B cell (primary cell): ENCODE measurements at regions not wholly inside any gene's neighbourhood (a gene's known extent, or its start where the extent isn't known, plus 50 kb on each side); places are given as distances from the start of the nearest gene placed in this dataset.

Experiments
- ATAC-seq: fragments of 200-7000 bp; cut with Tn5 transposase; one replicate; pipeline ENCODE4 v1.10.0; 2021; ENCODE audit warnings: low read depth, mild to moderate bottlenecking, moderate number of reproducible peaks, moderate library complexity
- CTCF ChIA-PET: fragments of 350-600 bp; sonication (Branson Sonifier 250); formaldehyde crosslinking; loops from one replicate; lab custom pipeline; 2021; ENCODE audit warnings: antibody characterized with exemption, inconsistent platforms; lab: Charles Lee
- POLR2A ChIA-PET: fragments of 350-600 bp; sonication (Branson Sonifier 250); formaldehyde crosslinking; loops from one replicate; lab custom pipeline; 2021; ENCODE audit warnings: antibody characterized with exemption; lab: Charles Lee
- DNase-seq: peaks from one replicate; pipeline ENCODE4 v3.0.0; 2013
- H2AFZ ChIP-seq: 2 replicates; pipeline ENCODE4 v1.6.1; 2012; ENCODE audit warnings: mild to moderate bottlenecking, low read depth, low read length; ENCODE audit not compliant: insufficient read depth, poor library complexity, severe bottlenecking
- H3K27ac ChIP-seq, 2 donors: 1 replicate in 1 of 2; 2 replicates in 1 of 2; pipeline ENCODE4 v1.5.1; 2012 to 2013; ENCODE audit warnings: low read length in 2 of 2, mild to moderate bottlenecking in 2 of 2, moderate library complexity in 1 of 2
- H3K27me3 ChIP-seq, 4 experiments: fragments of 200-600 bp in 1 of 4; sonication (generic) in 1 of 4; replicated peaks in 1 of 4; 1 replicate in 2 of 4; 2 replicates in 2 of 4; pipeline versions ENCODE4 v1.6.1 to v1.7.0; 2013 to 2016; ENCODE audit warnings: low read length in 3 of 4, mild to moderate bottlenecking in 2 of 4, mixed read lengths in 1 of 4, moderate library complexity in 1 of 4; ENCODE audit not compliant: insufficient read depth in 4 of 4, control insufficient read depth in 3 of 4; ENCODE audit errors: control extremely low read depth in 1 of 4
- H3K36me3 ChIP-seq, 2 experiments: replicated peaks in 1 of 2; 1 replicate in 1 of 2; 2 replicates in 1 of 2; pipeline versions ENCODE4 v1.6.1 to v1.7.1; 2013; ENCODE audit warnings: low read length in 1 of 2; ENCODE audit not compliant: insufficient read depth in 2 of 2, control insufficient read depth in 1 of 2; ENCODE audit errors: control extremely low read depth in 1 of 2, extremely low read depth in 1 of 2
- H3K4me1 ChIP-seq, 2 donors: fragments of 200-600 bp in 1 of 2; sonication (generic) in 1 of 2; 1 replicate in 1 of 2; 2 replicates in 1 of 2; pipeline versions ENCODE4 v1.5.1 to v1.6.1; 2013 to 2017; ENCODE audit warnings: low read length in 2 of 2; ENCODE audit not compliant: control insufficient read depth in 2 of 2, insufficient read depth in 2 of 2
- H3K4me2 ChIP-seq: replicated peaks from 2 replicates; pipeline ENCODE3; 2012; ENCODE audit warnings: mild to moderate bottlenecking, low read depth, low read length; ENCODE audit not compliant: poor library complexity, severe bottlenecking
- H3K4me3 ChIP-seq, 5 experiments: fragments of 200-600 bp in 1 of 5; sonication (generic) in 1 of 5; 1 replicate in 3 of 5; 2 replicates in 2 of 5; pipeline versions ENCODE4 v1.5.1 to v1.7.0; 2011 to 2016; ENCODE audit warnings: low read length in 4 of 5, mild to moderate bottlenecking in 4 of 5, low read depth in 2 of 5, control low read depth in 1 of 5, moderate library complexity in 1 of 5; ENCODE audit not compliant: insufficient read depth in 1 of 5; ENCODE audit errors: control extremely low read depth in 1 of 5, extremely low read depth in 1 of 5
- H3K79me2 ChIP-seq: fragments of 200-600 bp; sonication (generic); one replicate; pipeline ENCODE4 v1.6.0; 2016; ENCODE audit warnings: low read length; ENCODE audit not compliant: control insufficient read depth, insufficient read depth
- H3K9ac ChIP-seq: fragments of 200-600 bp; sonication (generic); 2 replicates; pipeline ENCODE4 v1.6.1; 2017; ENCODE audit warnings: mild to moderate bottlenecking, low read length, moderate library complexity
- H3K9me3 ChIP-seq, 3 donors: one replicate each; pipeline versions ENCODE4 v1.6.1 to v1.7.1; 2013; ENCODE audit warnings: low read length in 2 of 3; ENCODE audit not compliant: control insufficient read depth in 2 of 3, insufficient read depth in 1 of 3; ENCODE audit errors: control extremely low read depth in 1 of 3
- H4K20me1 ChIP-seq: 2 replicates; pipeline ENCODE4 v1.6.0; 2012; ENCODE audit warnings: mild to moderate bottlenecking, low read length; ENCODE audit not compliant: insufficient read depth, control insufficient read depth, poor library complexity, severe bottlenecking
- H3K27ac Mint-ChIP-seq: one replicate; pipeline ENCODE4 v1.8.0; 2021; ENCODE audit warnings: mixed read lengths
- H3K27me3 Mint-ChIP-seq: one replicate; pipeline ENCODE4 v1.8.0; 2021; ENCODE audit warnings: mixed read lengths
- H3K4me1 Mint-ChIP-seq: one replicate; pipeline ENCODE4 v1.8.0; 2021; ENCODE audit warnings: mixed read lengths
- H3K4me3 Mint-ChIP-seq: one replicate; pipeline ENCODE4 v1.8.0; 2021; ENCODE audit warnings: mixed read lengths
- H3K9me3 Mint-ChIP-seq: one replicate; pipeline ENCODE4 v1.8.0; 2022; ENCODE audit warnings: mixed read lengths; ENCODE audit not compliant: insufficient read depth
- CTCF ChIP-seq: fragments of 200-600 bp; IDR thresholded peaks from one replicate; pipeline ENCODE4 v1.8.0; 2022; ENCODE audit warnings: antibody characterized with exemption, mild to moderate bottlenecking
- EZH2 ChIP-seq: IDR thresholded peaks from 2 replicates; pipeline ENCODE4 v1.6.1; 2012; ENCODE audit warnings: borderline replicate concordance, low read depth, mild to moderate bottlenecking, moderate library complexity, low read length; ENCODE audit not compliant: insufficient read depth, poor library complexity, severe bottlenecking
- WGBS: methylation state at CpG from one replicate; pipeline ENCODE4 v1.1.5; 2013; ENCODE audit warnings: missing lambda C conversion rate; ENCODE audit not compliant: insufficient coverage; 5-methylcytosine and 5-hydroxymethylcytosine counted together
- intact Hi-C: fragments of 100-400 bp; cut with micrococcal nuclease; formaldehyde crosslinking; loops from one replicate; pipeline ENCODE4 v1.10.0; 2022

GRCh38 chr20:59526242-59527225, 77.8 kb upstream of the PHACTR3 start:
- Histone ChIP-seq H2AFZ (no peak overlapping the region), H3K4me1 (peaks cover 0 to 3% of the 10 kb centered on the region in 2 donors), H3K79me2 (no peaks in the 10 kb centered on the region), H3K9ac (no peak overlapping the region), H3K27me3 (peaks cover 0 to 27% (median 5%) of the 10 kb centered on the region in 4 experiments), H3K4me2 (no peak overlapping the region), H3K4me3 (no peak overlapping the region), H3K36me3 (no peaks in the 10 kb centered on the region), H4K20me1 (no peaks in the 10 kb centered on the region), H3K27ac (no peak overlapping the region), H3K9me3 (peaks cover 0 to 4% (median 0%) of the 10 kb centered on the region in 3 donors)
- POLR2A ChIA-PET: no interaction called here
- no peak overlapping the region for H3K27ac Mint-ChIP-seq
- WGBS: 62% methylated on average over 16 of the region's 18 CpGs
- ATAC-seq: no peak
- TF ChIP-seq EZH2 (no peak), CTCF (no peak)
- intact Hi-C loops: no loop called here
- H3K27me3 Mint-ChIP-seq: peaks cover 35% of the 10 kb centered on the region
- H3K4me1 Mint-ChIP-seq: no peaks in the 10 kb centered on the region
- H3K9me3 Mint-ChIP-seq: no peaks in the 10 kb centered on the region
- CTCF ChIA-PET: no interaction called here
- DNase-seq: no peak
- H3K4me3 Mint-ChIP-seq: no peak overlapping the region

GRCh38 chr20:59530782-59531181, 73.6 kb upstream of the PHACTR3 start:
- Histone ChIP-seq H3K4me3 (no peak overlapping the region), H2AFZ (no peak overlapping the region), H3K4me1 (no peaks in the 10 kb centered on the region), H3K9me3 (no peaks in the 10 kb centered on the region), H3K9ac (no peak overlapping the region), H4K20me1 (no peaks in the 10 kb centered on the region), H3K79me2 (no peaks in the 10 kb centered on the region), H3K27me3 (peaks cover 0 to 17% (median 2%) of the 10 kb centered on the region in 4 experiments), H3K36me3 (no peaks in the 10 kb centered on the region), H3K4me2 (no peak overlapping the region), H3K27ac (no peak overlapping the region)
- no peaks in the 10 kb centered on the region for H3K4me1 Mint-ChIP-seq
- ChIA-PET POLR2A (no interaction called here), CTCF (no interaction called here)
- H3K27ac Mint-ChIP-seq: no peak overlapping the region
- no peak for TF ChIP-seq CTCF
- no peak for TF ChIP-seq EZH2
- no CpG with 5 or more reads among the region's 2 CpGs for WGBS
- no peaks in the 10 kb centered on the region for H3K9me3 Mint-ChIP-seq
- H3K4me3 Mint-ChIP-seq: no peak overlapping the region
- ATAC-seq: no peak
- H3K27me3 Mint-ChIP-seq: peaks cover 18% of the 10 kb centered on the region
- intact Hi-C loops: no loop called here
- no peak for DNase-seq
